ENCODE measurements at regions not wholly inside any gene's neighbourhood (a gene's known extent, or its start where the extent isn't known, plus 50 kb on each side); places are given as distances from the start of the nearest gene placed in this dataset.

DNA sequence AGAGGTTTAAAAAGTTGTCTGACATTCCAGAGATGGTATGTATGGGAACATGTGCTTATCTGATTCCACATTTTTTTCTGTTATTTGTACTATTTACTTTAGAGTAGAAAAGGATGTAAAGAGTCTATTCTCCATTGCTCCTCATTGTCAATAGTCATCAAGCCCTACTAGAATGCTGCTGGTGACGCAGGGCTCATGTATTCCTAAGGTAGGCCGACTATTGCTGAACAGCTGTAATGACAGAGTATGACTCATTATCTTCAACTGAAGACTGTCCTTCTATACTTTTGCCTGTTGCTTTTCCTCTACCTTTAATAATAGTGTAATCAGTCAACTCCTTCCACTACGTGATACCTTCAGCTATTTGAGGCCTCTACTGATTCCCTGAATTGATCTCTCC is 509.1 kb upstream of the NR3C2 start:
- WGBS (ENCODE audit: insufficient coverage) = 88% methylated on average over 3 of the region's 3 CpGs
- Mint-ChIP-seq H3K4me1 (no peaks in the 10 kb centered on the region), H3K9me3 (peaks cover 10 to 16% of the 10 kb centered on the region in 2 donors), H3K36me3 (no peaks in the 10 kb centered on the region), H3K4me3 (no peak overlapping the region), H3K27ac (no peak overlapping the region), H3K27me3 (ENCODE audit: low read depth in 2 of 2) (no peaks in the 10 kb centered on the region)
- no peak overlapping the region for H3K4me3 ChIP-seq (ENCODE audit: low read length)
- H3K9me3 ChIP-seq (ENCODE audit: control insufficient read depth, insufficient read depth, low read length) = no peaks in the 10 kb centered on the region
- DNase-seq (no peak), ATAC-seq (no peak)
- H3K4me1 ChIP-seq (ENCODE audit: control insufficient read depth, insufficient read depth, low read length) = no peaks in the 10 kb centered on the region
- no peak overlapping the region for H3K27ac ChIP-seq (ENCODE audit: low read length)
- H3K27me3 ChIP-seq (ENCODE audit: control insufficient read depth, insufficient read depth, low read length) = no peaks in the 10 kb centered on the region
- intact Hi-C loops (cut with micrococcal nuclease) = no loop called here
- no peaks in the 10 kb centered on the region for H3K36me3 ChIP-seq (ENCODE audit: control insufficient read depth, insufficient read depth, low read length)
- TF ChIP-seq, protein P1, sequence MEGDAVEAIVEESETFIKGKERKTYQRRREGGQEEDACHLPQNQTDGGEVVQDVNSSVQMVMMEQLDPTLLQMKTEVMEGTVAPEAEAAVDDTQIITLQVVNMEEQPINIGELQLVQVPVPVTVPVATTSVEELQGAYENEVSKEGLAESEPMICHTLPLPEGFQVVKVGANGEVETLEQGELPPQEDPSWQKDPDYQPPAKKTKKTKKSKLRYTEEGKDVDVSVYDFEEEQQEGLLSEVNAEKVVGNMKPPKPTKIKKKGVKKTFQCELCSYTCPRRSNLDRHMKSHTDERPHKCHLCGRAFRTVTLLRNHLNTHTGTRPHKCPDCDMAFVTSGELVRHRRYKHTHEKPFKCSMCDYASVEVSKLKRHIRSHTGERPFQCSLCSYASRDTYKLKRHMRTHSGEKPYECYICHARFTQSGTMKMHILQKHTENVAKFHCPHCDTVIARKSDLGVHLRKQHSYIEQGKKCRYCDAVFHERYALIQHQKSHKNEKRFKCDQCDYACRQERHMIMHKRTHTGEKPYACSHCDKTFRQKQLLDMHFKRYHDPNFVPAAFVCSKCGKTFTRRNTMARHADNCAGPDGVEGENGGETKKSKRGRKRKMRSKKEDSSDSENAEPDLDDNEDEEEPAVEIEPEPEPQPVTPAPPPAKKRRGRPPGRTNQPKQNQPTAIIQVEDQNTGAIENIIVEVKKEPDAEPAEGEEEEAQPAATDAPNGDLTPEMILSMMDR (IDR thresholded peaks at IDR 0.05) = no peak

DNA sequence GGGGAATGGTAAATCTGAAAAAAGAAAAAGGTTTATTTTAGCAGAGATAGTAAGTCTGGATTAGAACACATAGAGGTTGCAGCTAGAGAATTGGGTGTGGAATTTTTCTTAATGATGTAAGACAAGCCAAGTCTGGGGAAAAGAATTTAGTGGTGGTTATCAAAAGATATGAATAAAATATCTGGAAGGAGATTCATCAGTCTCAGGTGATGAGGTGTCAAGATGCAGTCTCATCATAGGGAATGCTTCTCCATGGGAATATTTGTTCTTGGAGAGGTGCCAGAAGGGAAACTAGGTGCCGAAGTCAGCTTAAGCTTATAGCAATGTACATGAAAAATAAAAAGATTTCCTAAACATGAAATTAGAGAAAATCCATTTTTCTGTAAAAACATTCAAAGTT is 504.1 kb upstream of the NR3C2 start:
- Mint-ChIP-seq H3K9me3 (peaks cover 12 to 14% of the 10 kb centered on the region in 2 donors), H3K36me3 (no peaks in the 10 kb centered on the region), H3K4me3 (no peak overlapping the region), H3K4me1 (no peaks in the 10 kb centered on the region), H3K27ac (no peak overlapping the region), H3K27me3 (ENCODE audit: low read depth in 2 of 2) (no peaks in the 10 kb centered on the region)
- intact Hi-C loops (cut with micrococcal nuclease) = no loop called here
- Histone ChIP-seq H3K9me3 (ENCODE audit: control insufficient read depth, insufficient read depth, low read length) (no peaks in the 10 kb centered on the region), H3K27me3 (ENCODE audit: control insufficient read depth, insufficient read depth, low read length) (no peaks in the 10 kb centered on the region), H3K4me1 (ENCODE audit: control insufficient read depth, insufficient read depth, low read length) (no peaks in the 10 kb centered on the region), H3K36me3 (ENCODE audit: control insufficient read depth, insufficient read depth, low read length) (no peaks in the 10 kb centered on the region), H3K4me3 (ENCODE audit: low read length) (no peak overlapping the region), H3K27ac (ENCODE audit: low read length) (no peak overlapping the region)
- DNase-seq = no peak
- 100% methylated on average over 1 of the region's 1 CpG for WGBS (ENCODE audit: insufficient coverage)
- TF ChIP-seq, protein P1 (IDR thresholded peaks at IDR 0.05) = no peak
- ATAC-seq = no peak

- Histone ChIP-seq H3K4me1 (ENCODE audit: control insufficient read depth, insufficient read depth, low read length) (no peaks in the 10 kb centered on the region), H3K27me3 (ENCODE audit: control insufficient read depth, insufficient read depth, low read length) (no peaks in the 10 kb centered on the region), H3K4me3 (ENCODE audit: low read length) (no peak overlapping the region), H3K36me3 (ENCODE audit: control insufficient read depth, insufficient read depth, low read length) (no peaks in the 10 kb centered on the region), H3K27ac (ENCODE audit: low read length) (no peak overlapping the region), H3K9me3 (ENCODE audit: control insufficient read depth, insufficient read depth, low read length) (no peaks in the 10 kb centered on the region)
- H3K4me1 Mint-ChIP-seq = no peaks in the 10 kb centered on the region
- H3K27ac Mint-ChIP-seq = no peak overlapping the region
- TF ChIP-seq, protein P1 (IDR thresholded peaks at IDR 0.05) = no peak
- ATAC-seq (no peak), DNase-seq (no peak)
- peaks cover 8 to 14% of the 10 kb centered on the region in 2 donors for H3K9me3 Mint-ChIP-seq
- H3K27me3 Mint-ChIP-seq (ENCODE audit: low read depth in 2 of 2) = no peaks in the 10 kb centered on the region
- H3K4me3 Mint-ChIP-seq = no peak overlapping the region
- intact Hi-C loops (cut with micrococcal nuclease) = no loop called here
- H3K36me3 Mint-ChIP-seq = no peaks in the 10 kb centered on the region
Observed at GRCh38 chr4:148944839-148945219, 502.6 kb upstream of the NR3C2 start.

GRCh38 chr4:148944136-148944838 is 502.1 kb upstream of the NR3C2 start:
- no peak overlapping the region for H3K4me3 Mint-ChIP-seq
- H3K9me3 Mint-ChIP-seq = peaks cover 12 to 18% of the 10 kb centered on the region in 2 donors
- H3K27me3 Mint-ChIP-seq (ENCODE audit: low read depth in 2 of 2) = no peaks in the 10 kb centered on the region
- H3K27ac Mint-ChIP-seq = no peak overlapping the region
- no peak for DNase-seq
- Histone ChIP-seq H3K36me3 (ENCODE audit: control insufficient read depth, insufficient read depth, low read length) (no peaks in the 10 kb centered on the region), H3K27me3 (ENCODE audit: control insufficient read depth, insufficient read depth, low read length) (no peaks in the 10 kb centered on the region), H3K9me3 (ENCODE audit: control insufficient read depth, insufficient read depth, low read length) (no peaks in the 10 kb centered on the region), H3K27ac (ENCODE audit: low read length) (no peak overlapping the region), H3K4me3 (ENCODE audit: low read length) (no peak overlapping the region), H3K4me1 (ENCODE audit: control insufficient read depth, insufficient read depth, low read length) (no peaks in the 10 kb centered on the region)
- TF ChIP-seq, protein P1 (IDR thresholded peaks at IDR 0.05) = no peak
- no peaks in the 10 kb centered on the region for H3K36me3 Mint-ChIP-seq
- 91% methylated on average over 10 of the region's 10 CpGs for WGBS (ENCODE audit: insufficient coverage)
- intact Hi-C loops (cut with micrococcal nuclease) = no loop called here
- H3K4me1 Mint-ChIP-seq = no peaks in the 10 kb centered on the region
- no peak for ATAC-seq

Data from natural killer cell (primary cell).